ENCODE measurements at regions not wholly inside any gene's neighbourhood (a gene's known extent, or its start where the extent isn't known, plus 50 kb on each side); places are given as distances from the start of the nearest gene placed in this dataset.

DNA sequence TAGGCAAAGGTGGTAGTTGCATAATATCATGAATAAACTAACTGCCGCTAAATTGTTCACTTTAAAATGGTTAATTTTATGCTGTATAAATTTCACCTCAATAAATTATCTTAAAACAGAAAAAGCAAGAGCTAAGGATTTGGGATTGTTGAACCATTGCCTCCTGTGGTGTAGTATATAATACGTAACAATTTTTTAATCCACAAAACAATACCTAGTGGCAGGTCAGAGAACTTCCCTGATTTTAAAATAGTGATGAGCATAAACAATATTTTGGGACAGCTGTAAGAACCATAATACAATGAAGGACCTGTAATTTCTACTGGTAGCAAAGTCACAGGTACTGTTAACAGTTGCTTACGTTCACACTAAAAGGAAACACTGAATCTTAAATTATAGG lies 161.9 kb upstream of the PRNP start:
- Histone ChIP-seq H2AK5ac (ENCODE audit: low read depth, low read length) (no peak overlapping the region), H3K27me3 (replicated peaks in 1 of 4; ENCODE audit: control insufficient read depth in 3 of 4, extremely low read depth in 1 of 4, insufficient read depth in 3 of 4, low read length in 3 of 4) (no peaks in the 10 kb centered on the region), H3K79me1 (ENCODE audit: low read depth, low read length) (no peaks in the 10 kb centered on the region), H3K23me2 (ENCODE audit: low read depth, low read length) (no peaks in the 10 kb centered on the region), H3K14ac (ENCODE audit: insufficient read length) (no peak overlapping the region), H3K79me2 (ENCODE audit: control insufficient read depth in 1 of 2, insufficient read depth in 2 of 2, low read length in 2 of 2) (no peaks in the 10 kb centered on the region), H4K8ac (ENCODE audit: extremely low read depth, insufficient read depth, low read length) (no peak overlapping the region), H3K56ac (replicated peaks; ENCODE audit: insufficient read length, low read depth, low read length) (no peak overlapping the region), H3K27ac (ENCODE audit: low read depth, low read length) (no peak overlapping the region), H2BK15ac (ENCODE audit: low read length) (no peak overlapping the region), H2BK5ac (ENCODE audit: low read depth, low read length) (no peak overlapping the region), H4K20me1 (replicated peaks in 1 of 2; ENCODE audit: control insufficient read depth in 1 of 2, insufficient read depth in 2 of 2, low read length in 2 of 2) (no peaks in the 10 kb centered on the region), H3K9me3 (ENCODE audit: insufficient read depth in 2 of 2, low read depth in 1 of 2, low read length in 1 of 2) (no peaks in the 10 kb centered on the region), H3K4ac (replicated peaks; ENCODE audit: insufficient read length, low read depth, low read length) (no peak overlapping the region), H3K4me1 (replicated peaks in 1 of 4; ENCODE audit: control insufficient read depth in 3 of 4, insufficient read depth in 4 of 4, low read length in 3 of 4) (no peaks in the 10 kb centered on the region), H2BK120ac (replicated peaks; ENCODE audit: low read depth, low read length) (no peak overlapping the region), H4K91ac (replicated peaks; ENCODE audit: insufficient read length, low read length) (no peak overlapping the region), H4K5ac (ENCODE audit: insufficient read length, low read depth, low read length) (no peak overlapping the region), H3K4me2 (ENCODE audit: insufficient read depth in 1 of 2, low read depth in 2 of 2, low read length in 2 of 2) (no peak overlapping the region), H3K18ac (ENCODE audit: extremely low read depth, low read length) (no peak overlapping the region), H3K36me3 (ENCODE audit: control insufficient read depth in 2 of 4, insufficient read depth in 4 of 4, low read length in 3 of 4) (no peaks in the 10 kb centered on the region), H3K23ac (ENCODE audit: insufficient read length) (no peak overlapping the region), H2AFZ (ENCODE audit: low read length) (no peak overlapping the region), H2BK12ac (ENCODE audit: low read depth, low read length) (no peak overlapping the region), H3K4me3 (ENCODE audit: extremely low read depth in 1 of 4, insufficient read depth in 2 of 4, low read depth in 3 of 4, low read length in 4 of 4) (no peak overlapping the region), H3K9ac (replicated peaks in 1 of 4; ENCODE audit: extremely low read depth in 1 of 4, low read depth in 3 of 4, low read length in 3 of 4) (no peak overlapping the region), H2BK20ac (ENCODE audit: low read length) (no peak overlapping the region)
- DNase-seq (ENCODE audit: low read depth in 1 of 2, low spot score in 2 of 2) (no peak), FAIRE-seq (no peak)
- CTCF ChIA-PET (ENCODE audit: partially characterized antibody), result no interaction called here
- POLR2A ChIA-PET (ENCODE audit: partially characterized antibody), result no interaction called here
- 90% methylated on average over 3 of the region's 3 CpGs; no CpG with 5 or more reads in 1 of the 2 experiments for WGBS, 2 experiments (ENCODE audit: extremely low coverage in 1 of 2, insufficient coverage in 1 of 2, insufficient read length in 1 of 2, insufficient replicate concordance in 2 of 2, low coverage in 1 of 2, low lambda C conversion rate in 2 of 2, missing lambda C conversion rate in 1 of 2)
- TF ChIP-seq SUZ12 (IDR thresholded peaks at IDR 0.05; ENCODE audit: low read length) (no peak), EZH2 (IDR thresholded peaks at IDR 0.05; ENCODE audit: low read depth, low read length, severe bottlenecking) (no peak), SIRT6 (IDR thresholded peaks at IDR 0.05; ENCODE audit: low read length) (no peak), TCF12 (IDR thresholded peaks at IDR 0.05; ENCODE audit: low read depth, low read length) (no peak), HDAC6 (IDR thresholded peaks at IDR 0.05; ENCODE audit: low read depth, low read length) (no peak), EGR1 (IDR thresholded peaks at IDR 0.05; ENCODE audit: borderline replicate concordance, low read depth, low read length) (no peak), KDM1A (IDR thresholded peaks at IDR 0.05; ENCODE audit: borderline replicate concordance, low read length) (no peak), CTBP2 (IDR thresholded peaks at IDR 0.05; ENCODE audit: borderline replicate concordance, insufficient read depth, insufficient read length, low read length) (no peak), TEAD4 (IDR thresholded peaks at IDR 0.05; ENCODE audit: low read depth, low read length) (no peak), SIN3A (conservative IDR thresholded peaks at IDR 0.05 in 1 of 2, IDR thresholded peaks at IDR 0.05 in 1 of 2; ENCODE audit: low read depth in 1 of 2, low read length in 2 of 2) (no peak), GTF2F1 (IDR thresholded peaks at IDR 0.05; ENCODE audit: borderline replicate concordance, low read depth, low read length) (no peak), CBX8 (IDR thresholded peaks at IDR 0.05; ENCODE audit: borderline replicate concordance, low read depth, low read length) (no peak), MAFK (IDR thresholded peaks at IDR 0.05; ENCODE audit: low read depth, low read length) (no peak), RXRA (IDR thresholded peaks at IDR 0.05; ENCODE audit: insufficient read depth, low read depth, low read length) (no peak)
- TF ChIP-seq, protein P1, sequence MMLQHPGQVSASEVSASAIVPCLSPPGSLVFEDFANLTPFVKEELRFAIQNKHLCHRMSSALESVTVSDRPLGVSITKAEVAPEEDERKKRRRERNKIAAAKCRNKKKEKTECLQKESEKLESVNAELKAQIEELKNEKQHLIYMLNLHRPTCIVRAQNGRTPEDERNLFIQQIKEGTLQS (IDR thresholded peaks at IDR 0.05; ENCODE audit: insufficient read depth, low read depth, low read length), result no peak

All from H1 (cell line).